ENCODE measurements at regions not wholly inside any gene's neighbourhood (a gene's known extent, or its start where the extent isn't known, plus 50 kb on each side); places are given as distances from the start of the nearest gene placed in this dataset.
"Not testable (repeated sequence)": the region's sequence is repeated elsewhere in the genome, so short reads cannot be mapped to it uniquely, and the experiment has no call there.

DNA sequence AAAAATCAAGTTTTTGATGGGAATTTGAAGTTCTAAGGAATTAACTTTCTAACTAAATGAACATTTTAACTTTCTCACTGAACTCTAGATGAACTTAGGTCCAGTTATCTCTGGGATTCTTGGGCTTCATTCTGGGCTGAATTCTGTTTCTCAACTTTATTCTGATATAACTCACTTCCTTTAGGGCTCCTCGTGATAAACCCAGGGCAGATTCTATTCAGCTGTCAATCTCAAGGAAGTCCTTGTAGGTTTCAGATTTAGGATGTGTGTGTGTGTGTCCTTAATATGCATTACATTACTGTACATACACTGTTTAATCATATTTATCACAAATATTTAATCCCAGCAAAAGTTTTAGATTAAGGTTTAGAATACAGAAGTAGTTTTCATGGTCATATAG, 344.3 kb downstream of the GATA3 start:
- intact Hi-C loops (cut with DNase I), result no loop called here
- ATAC-seq, result peak in 1 of 2 donors; percentile 45
- no peak for DNase-seq

DNA sequence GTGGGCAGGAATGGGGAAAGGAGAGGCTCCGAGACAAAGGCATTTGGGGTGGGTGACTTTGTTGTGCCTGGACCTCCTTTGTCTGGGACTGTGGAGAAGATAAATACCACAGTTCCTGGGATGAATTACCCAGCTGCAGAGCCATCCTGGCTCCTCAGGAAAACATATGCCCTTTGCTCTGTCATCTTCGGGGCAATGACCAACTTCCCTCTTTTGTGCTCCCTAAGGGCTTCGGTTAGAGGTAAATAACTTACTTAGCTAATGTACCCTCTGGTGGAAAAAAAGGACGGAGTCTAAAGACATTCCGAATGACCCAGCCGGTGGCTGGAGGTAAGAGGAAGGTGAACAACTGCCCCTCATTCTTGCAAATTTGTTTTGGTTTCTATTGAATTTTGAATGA, 345.7 kb downstream of the GATA3 start:
- no peak for ATAC-seq
- DNase-seq, result no peak
- intact Hi-C loops (cut with DNase I), result no loop called here

DNA sequence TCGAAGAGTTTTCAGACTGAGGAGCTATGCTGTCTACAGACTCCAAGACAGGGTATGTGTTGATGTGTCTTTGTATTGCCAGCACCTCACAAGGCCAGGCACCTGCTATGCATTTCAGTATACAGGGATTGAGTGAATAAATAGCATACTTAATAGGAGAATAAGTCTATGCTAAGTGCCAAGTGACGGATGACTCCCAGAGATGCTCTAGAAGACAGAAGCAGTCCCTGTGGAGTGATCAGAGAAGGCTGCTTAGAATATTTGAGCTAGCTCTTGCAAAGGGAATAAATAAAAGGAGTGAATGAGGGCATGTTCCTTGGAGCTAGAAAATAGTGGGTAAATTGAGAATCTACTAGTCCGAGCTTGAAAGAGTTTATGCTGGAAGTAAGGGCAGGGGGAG, 346.4 kb downstream of the GATA3 start:
- intact Hi-C loops (cut with DNase I), result no loop called here
- no peak for DNase-seq
- no peak for ATAC-seq

DNA sequence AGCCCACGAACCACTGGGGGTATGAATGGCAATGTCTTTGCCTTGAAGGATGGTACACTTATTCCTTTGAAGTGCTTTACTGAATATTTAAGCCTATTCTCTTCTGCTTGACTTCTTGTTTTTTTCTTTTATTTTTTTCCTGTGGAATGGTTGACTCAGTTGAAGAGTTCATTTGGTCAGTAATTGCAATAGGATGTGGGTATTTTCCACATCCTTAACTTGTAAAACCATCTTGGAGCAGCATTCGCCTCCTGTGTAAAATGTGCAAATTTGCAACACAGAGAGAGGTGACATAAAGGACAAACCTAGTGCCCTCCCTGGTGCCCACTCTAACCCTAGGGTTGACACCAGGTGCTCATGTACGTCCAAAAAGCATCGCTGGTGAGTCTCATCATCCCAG, 347.0 kb downstream of the GATA3 start:
- no peak for ATAC-seq
- intact Hi-C loops (cut with DNase I), result no loop called here
- DNase-seq, result no peak

DNA sequence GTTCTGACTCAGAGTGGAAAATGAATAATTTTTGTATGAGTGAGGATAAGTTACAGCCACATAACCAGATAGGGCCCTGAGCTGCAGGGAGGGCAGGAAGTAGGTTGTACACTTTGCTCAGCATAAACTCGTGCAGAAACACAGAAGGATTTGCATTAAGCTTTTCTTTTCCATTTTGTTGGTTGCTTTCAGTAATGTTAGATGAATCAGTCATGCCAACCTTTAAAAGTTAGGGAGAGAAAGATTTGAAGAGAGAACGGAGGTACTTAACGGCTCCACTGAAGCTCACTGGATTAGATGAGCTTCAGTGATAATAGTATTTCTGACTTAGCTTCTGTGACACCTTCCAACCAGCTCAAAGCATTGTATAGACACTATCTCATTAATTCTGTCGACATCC, 348.1 kb downstream of the GATA3 start:
- intact Hi-C loops (cut with DNase I), result no loop called here
- ATAC-seq, result no peak

DNA sequence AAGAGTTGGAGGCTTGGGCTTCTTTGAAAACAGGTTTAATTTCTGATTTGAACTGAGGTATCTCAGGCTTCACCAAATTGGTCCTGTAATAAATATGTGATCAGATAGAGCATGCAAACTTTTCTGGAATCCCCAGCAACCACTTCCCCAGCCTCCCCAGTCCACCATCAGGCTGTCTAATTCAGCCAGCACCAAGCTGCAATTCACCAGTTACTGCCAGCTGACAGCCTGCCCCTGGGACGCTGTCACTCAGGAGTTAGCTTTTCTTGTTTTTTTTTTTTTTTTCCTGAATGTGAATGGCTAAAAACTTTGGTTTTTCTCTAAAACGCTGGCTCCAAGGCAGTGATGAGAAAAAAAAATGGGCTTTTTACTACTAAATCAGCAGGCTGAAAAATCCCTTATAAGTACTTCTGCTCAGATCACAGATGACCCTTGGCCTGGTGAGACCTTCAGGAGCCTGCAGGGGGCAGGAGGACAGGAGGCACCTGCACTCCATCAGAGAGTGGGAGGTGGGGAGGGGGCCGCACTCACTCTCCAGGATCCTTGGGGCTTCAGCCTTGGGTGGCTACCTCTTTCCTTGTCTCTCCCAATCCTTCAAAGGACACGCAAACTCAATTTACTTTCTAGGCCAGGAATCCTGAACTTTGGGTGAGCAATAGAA, 349.4 kb downstream of the GATA3 start:
- DNase-seq (no peak), ATAC-seq (no peak)
- intact Hi-C loops (cut with DNase I), result no loop called here

More for the DNA sequence above, 348.1 kb downstream of the GATA3 start:
- DNase-seq, result no peak

DNA sequence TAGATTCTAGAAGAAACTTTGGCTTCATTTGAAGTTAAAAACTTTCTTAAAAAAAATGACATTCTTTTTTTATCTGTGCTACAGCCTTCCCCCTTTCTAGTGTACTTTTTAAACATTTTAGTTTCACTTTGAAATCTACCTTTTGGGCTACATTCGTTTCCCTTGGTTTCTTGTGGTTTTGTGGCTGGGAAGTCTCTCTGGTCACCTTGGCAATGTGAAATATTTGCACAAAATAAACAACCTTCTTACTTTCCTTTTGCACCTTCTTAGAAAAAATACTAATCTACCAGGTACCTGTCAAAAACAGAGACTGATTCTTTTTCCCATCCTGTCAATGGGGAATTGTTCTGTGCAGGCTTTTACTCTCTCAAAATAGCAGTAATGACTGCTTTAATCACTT, 350.2 kb downstream of the GATA3 start:
- no peak for DNase-seq
- peak in 1 of 2 donors; percentile 47 for ATAC-seq
- intact Hi-C loops (cut with DNase I), result no loop called here

DNA sequence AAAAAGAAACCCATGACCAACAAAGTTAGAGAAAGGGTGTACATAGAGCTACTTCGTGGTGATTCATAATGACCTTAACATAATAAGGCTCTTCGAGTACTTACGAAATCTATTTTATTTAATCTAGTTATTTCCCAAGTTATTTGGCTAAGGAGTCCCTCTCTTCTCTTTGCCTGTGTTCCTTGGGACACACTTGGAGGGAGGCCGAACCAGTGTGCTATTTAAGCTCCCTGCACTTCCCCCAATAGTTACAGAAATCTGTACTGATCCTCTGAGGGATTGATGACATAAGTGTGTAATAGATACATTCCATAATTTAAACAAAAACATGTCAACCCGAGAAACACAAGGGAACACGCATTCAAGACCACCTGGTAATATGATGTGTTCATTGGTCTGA, 351.1 kb downstream of the GATA3 start:
- intact Hi-C loops (cut with DNase I), result no loop called here
- ATAC-seq (peak in 1 of 2 donors; percentile 59), DNase-seq (no peak)

DNA sequence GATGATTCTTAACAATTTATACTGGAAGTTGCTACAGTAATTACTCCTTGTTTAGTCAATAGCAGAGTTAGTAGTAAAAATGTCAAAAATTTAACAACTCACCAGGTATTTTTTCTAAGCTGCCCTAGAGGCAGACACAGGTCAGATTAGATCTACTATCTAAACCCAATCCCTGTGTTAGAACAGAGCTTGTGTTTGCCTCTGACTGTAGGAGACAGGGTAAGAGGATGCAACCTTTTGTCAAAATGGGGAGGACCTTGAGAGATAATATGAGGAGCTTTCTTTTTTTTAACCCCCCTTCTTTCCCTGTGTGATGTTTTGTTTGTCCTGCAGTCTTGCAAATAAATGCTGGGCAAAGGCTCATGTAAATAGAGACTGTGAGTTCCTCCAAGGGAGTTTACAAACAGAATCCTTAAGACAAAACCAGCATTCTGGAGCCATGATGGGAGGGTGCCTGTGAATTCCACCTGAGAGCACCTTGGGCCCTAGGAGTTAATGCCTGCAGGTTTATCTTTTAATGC, 353.1 kb downstream of the GATA3 start:
- intact Hi-C loops (cut with DNase I), result no loop called here
- ATAC-seq (no peak), DNase-seq (no peak)

DNA sequence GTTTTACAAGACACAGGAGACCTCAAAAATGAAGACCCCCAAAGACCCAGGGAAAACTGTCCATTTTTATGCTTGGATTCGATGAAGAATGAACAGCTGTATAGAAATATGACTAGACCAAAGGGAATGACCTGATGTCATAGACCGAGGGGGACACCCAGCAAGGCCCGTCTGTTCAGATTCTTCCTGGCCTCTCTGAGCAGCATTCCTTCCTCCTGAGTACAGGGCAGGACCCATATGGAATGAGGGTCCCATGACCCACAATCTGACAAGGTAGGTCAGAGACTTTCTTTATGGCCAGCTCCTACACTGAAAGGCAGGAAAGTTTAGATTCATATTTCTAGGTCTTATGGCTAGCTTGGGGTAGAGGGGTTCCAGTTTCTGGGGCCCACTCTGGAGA, 356.0 kb downstream of the GATA3 start:
- no peak for ATAC-seq
- intact Hi-C loops (cut with DNase I), result no loop called here

DNA sequence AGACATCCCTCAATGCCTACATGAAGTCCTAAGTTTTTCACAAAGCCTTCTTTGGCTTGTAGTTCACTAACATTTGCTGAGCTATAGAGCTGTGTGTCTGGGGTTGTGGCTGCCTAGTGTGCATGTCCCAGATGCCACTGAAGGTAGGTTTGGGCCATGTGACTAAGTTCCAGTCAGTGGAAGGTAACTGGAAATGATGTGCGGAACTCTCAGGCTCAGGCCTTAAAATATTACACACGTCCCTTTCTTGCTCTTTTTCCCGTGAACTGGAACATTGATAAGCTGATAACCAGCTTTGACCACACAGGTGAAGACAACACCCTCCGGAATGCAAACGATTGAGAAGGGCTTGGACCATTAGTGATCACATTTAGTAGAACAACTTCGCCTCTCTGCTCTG, 358.1 kb downstream of the GATA3 start:
- ATAC-seq (no peak), DNase-seq (no peak)
- intact Hi-C loops (cut with DNase I), result no loop called here

More for the DNA sequence above, 356.0 kb downstream of the GATA3 start:
- DNase-seq, result no peak

DNA sequence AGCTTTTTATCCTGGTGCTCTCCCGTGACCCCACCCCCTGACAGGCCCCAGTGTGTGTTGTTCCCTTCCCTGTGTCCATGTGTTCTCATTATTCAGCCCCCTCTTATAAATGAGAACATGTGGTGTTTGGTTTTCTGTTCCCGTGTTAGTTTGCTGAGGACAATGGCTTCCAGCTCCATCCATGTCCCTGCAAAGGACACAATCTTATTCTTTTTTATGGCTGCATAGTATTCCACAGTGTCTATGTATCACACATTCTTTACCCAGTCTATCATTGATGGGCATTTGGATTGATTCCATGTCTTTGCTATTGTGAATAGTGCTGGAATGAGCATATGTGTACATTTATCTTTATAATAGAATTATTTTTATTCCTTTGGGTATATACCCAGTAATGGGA, 360.5 kb downstream of the GATA3 start:
- intact Hi-C loops (cut with DNase I); DNase-seq; ATAC-seq: not testable (repeated sequence)

DNA sequence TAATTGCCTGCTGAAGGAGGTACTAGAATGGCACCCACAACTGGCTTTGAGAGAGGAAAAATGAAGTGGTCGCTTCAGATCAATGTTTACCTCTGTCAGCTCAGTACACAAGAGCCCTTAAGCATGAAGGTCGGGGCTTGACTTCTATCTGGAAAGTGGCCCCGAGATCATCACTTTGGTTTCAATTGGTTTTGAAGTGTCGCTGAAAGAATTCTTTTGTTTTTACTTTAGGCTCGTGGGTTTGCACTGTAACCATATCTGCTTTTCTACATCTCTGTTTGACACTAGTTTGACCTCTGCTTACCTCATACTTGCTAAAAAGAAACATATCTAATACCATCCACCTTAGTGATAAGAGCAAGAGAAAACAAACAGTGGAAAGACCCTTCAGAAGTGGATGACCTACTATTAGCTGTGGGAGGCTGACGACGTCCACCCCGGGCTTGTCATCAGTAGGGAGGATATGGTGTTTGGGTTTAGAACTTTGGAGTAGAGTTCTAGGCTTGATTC, 361.8 kb downstream of the GATA3 start:
- DNase-seq, result no peak
- intact Hi-C loops (cut with DNase I), result no loop called here
- no peak for ATAC-seq

DNA sequence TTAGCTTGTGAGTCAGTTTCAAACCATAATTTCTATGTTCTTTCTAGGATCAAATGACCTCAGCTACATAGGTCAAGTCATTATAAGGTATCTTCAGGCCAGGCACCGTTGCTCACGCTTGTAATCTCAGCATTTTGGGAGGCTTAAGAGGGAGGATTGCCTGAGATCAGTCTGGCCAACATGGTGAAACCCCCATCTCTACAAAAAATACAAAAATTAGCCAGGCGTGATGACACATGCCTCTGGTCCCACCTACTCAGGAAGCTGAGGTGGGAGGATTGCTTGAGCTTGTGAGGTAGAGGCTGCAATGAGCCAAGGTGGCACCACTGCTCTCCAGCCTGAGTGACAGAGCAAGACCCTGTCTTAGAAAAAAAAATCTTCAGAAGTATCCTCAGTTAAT, 362.3 kb downstream of the GATA3 start:
- ATAC-seq, result no peak

DNA sequence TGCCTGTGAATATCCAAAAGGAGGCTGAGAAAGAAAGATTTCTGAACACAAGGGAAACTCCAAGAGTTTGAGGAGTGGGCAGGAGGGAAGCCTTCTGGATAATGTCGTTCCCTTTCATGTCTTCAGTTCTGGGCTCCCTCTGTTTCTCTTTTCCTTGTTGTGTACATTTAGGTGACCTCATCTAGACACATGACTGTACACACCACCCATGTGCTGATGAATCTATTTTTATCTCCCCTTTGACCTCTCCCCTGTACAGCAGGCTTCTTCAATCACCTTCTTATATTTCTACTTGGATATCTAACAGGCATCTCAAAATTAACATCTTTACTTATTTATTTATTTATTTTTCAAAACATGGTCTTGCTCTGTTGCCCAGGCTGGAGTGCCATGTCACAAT, 363.1 kb downstream of the GATA3 start:
- ATAC-seq (no peak), DNase-seq (no peak)
- intact Hi-C loops (cut with DNase I), result no loop called here

More for the DNA sequence above, 362.3 kb downstream of the GATA3 start:
- DNase-seq, result no peak
- intact Hi-C loops (cut with DNase I), result no loop called here

DNA sequence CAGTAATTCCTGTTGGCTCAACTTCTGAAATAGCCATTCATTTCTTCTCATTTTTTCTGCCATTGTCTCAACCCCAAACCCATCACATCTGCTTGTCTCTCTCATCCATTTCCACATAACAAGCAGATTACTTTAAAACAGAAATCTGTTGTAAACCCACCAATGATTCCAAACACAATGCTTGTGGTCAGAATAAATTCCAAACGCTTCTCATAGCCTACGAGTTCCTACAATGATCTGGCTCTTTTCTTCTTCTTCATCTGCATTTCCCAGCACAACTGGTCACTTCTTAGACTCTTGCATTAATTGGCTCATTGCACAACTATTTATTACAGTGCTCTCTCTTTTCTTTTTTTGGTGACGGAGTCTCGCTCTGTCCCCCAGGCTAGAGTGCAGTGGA, 364.1 kb downstream of the GATA3 start:
- intact Hi-C loops (cut with DNase I), result no loop called here
- DNase-seq, result no peak
- no peak for ATAC-seq

DNA sequence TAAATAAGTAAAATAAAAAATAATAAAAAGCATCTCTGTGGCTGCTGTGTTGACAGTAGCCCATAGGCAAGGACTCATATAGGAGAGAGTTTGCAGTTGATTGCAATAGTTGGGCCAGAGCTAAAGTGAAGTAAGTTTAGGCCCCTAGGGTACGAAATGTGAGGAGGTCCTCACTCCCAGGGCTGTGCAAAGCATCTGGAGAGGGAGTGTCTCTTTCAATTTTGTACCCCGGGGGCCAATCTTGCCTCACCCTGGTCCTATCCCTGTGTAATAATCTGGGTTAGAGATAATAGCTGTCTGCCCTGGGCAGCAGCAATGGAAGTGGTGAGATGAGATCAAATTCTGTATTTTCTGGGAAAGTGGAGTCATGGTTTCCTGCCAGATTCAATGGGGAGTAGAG, 365.7 kb downstream of the GATA3 start:
- intact Hi-C loops (cut with DNase I), result no loop called here
- peak in 1 of 2 donors; percentile 78 for ATAC-seq
- no peak for DNase-seq

DNA sequence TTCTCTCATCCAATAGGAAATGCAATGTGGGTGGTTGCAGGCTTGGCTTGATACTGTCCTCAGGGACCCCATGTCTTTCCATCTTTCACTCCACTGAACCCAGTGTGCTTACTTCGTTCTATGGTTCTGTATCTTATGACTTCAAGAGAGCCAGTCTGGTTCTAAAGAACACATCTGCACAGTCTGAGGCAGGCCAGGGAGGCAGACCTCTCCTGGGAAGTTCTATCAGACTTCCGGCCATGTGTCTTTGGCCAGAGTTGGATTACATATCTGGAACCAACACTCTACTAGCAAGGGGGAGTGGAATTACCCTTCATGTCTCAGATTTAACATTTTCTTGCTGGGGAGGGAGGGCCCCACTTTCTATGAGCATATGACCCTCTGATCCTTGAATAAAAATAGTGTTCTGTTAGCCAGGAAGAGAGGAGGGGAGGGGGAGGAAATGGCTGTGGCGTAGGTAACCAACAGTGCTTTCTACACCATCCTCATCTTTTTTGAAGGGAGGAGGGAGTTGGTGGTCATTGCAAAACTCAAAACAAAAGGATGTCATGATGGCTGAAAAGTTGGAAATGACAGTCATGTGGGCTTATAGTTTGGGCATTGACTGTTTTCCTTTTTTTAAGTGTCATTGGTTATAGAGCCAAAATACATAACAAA, 370.2 kb downstream of the GATA3 start:
- peak in 1 of 2 donors; percentile 24 for ATAC-seq
- intact Hi-C loops (cut with DNase I), result no loop called here
- DNase-seq, result no peak

DNA sequence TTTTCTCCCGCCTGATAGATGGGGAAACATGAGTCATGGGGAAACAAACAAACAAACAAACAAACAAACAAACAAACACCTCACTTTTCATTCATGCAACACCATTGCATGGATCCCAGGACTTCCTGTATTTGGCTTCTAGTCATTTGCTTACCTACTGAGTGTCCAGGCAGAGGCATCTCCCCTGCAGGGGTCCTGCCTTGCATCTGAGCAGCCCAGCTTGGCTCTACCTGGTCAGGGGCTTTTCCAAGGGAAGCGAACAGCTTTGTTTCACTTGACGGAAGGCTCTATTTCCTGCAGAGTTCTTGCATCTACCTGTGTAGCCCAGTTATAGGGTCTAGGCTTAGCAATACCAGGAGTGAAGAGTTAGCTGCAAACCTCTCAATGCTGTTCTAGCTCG, 374.2 kb downstream of the GATA3 start:
- DNase-seq, result no peak
- no peak for ATAC-seq
- intact Hi-C loops (cut with DNase I), result no loop called here

DNA sequence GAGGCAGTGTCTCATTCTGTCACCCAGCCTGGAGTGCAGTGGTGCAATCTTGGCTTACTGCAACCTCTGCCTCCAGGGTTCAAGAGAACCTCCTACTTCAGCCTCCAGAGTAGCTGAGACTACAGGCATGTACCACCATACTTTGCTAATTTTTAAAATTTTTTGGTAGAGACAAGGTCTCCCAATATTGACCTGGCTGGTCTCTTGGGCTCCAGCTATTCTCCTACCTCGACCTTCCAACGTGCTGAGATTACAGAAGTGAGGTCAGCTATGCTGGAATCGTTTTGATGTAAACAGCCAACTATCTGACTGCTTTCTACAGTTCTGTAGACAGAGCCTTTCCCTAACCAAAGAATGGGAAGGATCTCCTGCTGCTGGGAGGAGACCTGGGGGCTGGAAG, 375.8 kb downstream of the GATA3 start:
- DNase-seq (no peak), ATAC-seq (no peak)
- intact Hi-C loops (cut with DNase I), result no loop called here

DNA sequence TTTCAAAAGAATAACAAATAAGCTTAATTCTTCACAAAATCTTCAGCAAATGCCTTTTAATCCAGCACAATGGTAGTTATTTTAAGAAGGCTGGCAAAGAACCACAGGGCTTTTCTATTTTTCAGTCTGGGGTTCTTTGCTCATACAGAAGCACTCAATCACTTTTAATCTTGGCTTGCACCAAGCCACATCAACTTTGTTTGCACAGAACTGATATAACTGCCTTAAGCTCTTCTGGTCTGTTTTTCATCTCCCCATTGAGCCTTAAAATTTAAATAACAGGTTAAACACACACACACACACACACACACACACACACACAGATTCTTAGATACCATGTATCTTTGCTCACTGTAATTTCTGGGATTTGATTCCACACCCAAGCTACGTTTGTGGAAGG, 377.0 kb downstream of the GATA3 start:
- DNase-seq, result no peak
- no peak for ATAC-seq
- intact Hi-C loops (cut with DNase I), result no loop called here
